Astrocyte of the cerebellum (primary cell): ENCODE measurements at regions not wholly inside any gene's neighbourhood (a gene's known extent, or its start where the extent isn't known, plus 50 kb on each side); places are given as distances from the start of the nearest gene placed in this dataset.

Source experiments
- DNase-seq: peaks from one replicate; pipeline ENCODE4 v3.0.0-alpha.2; 2011; ENCODE audit warnings: low read depth
- H3K4me3 ChIP-seq: 2 replicates; pipeline ENCODE4 v1.5.1; 2011; ENCODE audit warnings: mild to moderate bottlenecking, low read depth, low read length, moderate library complexity
- in situ Hi-C: cut with HindIII; loops from 2 replicates; pipeline ENCODE4 v1.10.0; 2017; ENCODE audit warnings: low sequenced_read_pairs
- TF ChIP-seq, protein P1 (sequence below): IDR thresholded peaks from 2 replicates; pipeline ENCODE4 v1.5.1; 2012; ENCODE audit warnings: low read length, low read depth, moderate library complexity, mild to moderate bottlenecking; ENCODE audit errors: missing control alignments

GRCh38 chr3:127337911-127338531, 50.2 kb upstream of the PRR20G start:
- DNase-seq: no peak
- no peak overlapping the region for H3K4me3 ChIP-seq
- TF ChIP-seq, protein P1, sequence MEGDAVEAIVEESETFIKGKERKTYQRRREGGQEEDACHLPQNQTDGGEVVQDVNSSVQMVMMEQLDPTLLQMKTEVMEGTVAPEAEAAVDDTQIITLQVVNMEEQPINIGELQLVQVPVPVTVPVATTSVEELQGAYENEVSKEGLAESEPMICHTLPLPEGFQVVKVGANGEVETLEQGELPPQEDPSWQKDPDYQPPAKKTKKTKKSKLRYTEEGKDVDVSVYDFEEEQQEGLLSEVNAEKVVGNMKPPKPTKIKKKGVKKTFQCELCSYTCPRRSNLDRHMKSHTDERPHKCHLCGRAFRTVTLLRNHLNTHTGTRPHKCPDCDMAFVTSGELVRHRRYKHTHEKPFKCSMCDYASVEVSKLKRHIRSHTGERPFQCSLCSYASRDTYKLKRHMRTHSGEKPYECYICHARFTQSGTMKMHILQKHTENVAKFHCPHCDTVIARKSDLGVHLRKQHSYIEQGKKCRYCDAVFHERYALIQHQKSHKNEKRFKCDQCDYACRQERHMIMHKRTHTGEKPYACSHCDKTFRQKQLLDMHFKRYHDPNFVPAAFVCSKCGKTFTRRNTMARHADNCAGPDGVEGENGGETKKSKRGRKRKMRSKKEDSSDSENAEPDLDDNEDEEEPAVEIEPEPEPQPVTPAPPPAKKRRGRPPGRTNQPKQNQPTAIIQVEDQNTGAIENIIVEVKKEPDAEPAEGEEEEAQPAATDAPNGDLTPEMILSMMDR: no peak
- in situ Hi-C loops: no loop called here
